OCI-LY3 (cell line): ENCODE measurements at regions not wholly inside any gene's neighbourhood (a gene's known extent, or its start where the extent isn't known, plus 50 kb on each side); places are given as distances from the start of the nearest gene placed in this dataset.

Experiments used
- CTCF ChIP-seq: fragments of 200-600, 300-600 bp; sonication (generic); IDR thresholded peaks from 2 replicates; pipeline ENCODE4 v1.5.1; 2014; ENCODE audit warnings: antibody characterized with exemption, low read length, low read depth
- EZH2phosphoT487 ChIP-seq: fragments of 200-600 bp; shearing (Covaris generic); IDR thresholded peaks from 2 replicates; pipeline ENCODE4 v1.6.1; 2018; ENCODE audit warnings: antibody characterized with exemption, mixed run types, low read depth

GRCh38 chr15:69949485-69949884 lies 148.2 kb downstream of the TLE3 start:
- no peak for TF ChIP-seq CTCF
- no peak for TF ChIP-seq EZH2phosphoT487
